HG03565 (cell line): ENCODE measurements at regions not wholly inside any gene's neighbourhood (a gene's known extent, or its start where the extent isn't known, plus 50 kb on each side); places are given as distances from the start of the nearest gene placed in this dataset.
A peak's percentile ranks its signal among the peaks of the same experiment; 100 is the strongest.

Experiments used
- ATAC-seq: cut with Tn5 transposase; IDR thresholded peaks from one replicate; pipeline ENCODE4 v1.9.1; 2021; ENCODE audit warnings: mild to moderate bottlenecking, moderate library complexity; ENCODE audit not compliant: unreplicated experiment

DNA sequence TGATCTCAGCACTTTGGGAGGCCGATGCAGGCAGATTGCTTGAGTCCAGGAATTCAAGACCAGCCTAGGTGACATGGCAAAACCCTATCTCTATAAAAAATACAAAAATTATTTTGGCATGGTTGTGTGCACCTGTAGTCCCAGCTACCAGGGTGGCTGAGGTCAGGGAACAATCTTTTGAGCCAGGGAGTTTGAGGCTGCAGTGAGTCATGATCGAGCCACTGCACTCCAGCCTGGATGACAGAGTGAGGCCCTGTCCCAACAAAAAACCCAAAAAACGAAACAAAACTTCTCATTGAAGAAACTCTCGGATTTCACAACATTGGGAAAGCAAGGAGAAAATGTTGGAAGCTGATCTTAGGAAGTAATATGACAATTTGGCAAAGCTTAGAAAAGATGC is 317.3 kb upstream of the MGAT5 start:
- no peak for ATAC-seq

DNA sequence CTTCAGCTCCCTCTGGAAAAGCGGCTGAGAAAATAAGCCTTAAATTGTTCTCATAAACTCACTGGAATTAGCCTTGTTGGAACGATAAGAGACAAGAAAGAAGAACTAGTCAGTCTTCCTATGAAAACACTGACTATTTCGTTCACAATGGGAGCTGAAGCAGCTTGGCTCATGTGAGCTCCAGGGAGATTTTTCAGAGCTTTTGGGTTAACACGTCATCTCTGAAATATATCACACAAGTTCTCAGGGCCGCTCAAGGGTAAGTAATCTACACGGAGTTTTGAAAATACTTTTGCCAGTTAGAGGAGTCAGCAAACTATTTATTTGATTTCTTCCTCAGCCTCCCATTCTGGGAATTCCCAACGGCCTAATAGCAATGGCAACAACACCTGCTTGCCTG is 316.2 kb upstream of the MGAT5 start:
- ATAC-seq = no peak

DNA sequence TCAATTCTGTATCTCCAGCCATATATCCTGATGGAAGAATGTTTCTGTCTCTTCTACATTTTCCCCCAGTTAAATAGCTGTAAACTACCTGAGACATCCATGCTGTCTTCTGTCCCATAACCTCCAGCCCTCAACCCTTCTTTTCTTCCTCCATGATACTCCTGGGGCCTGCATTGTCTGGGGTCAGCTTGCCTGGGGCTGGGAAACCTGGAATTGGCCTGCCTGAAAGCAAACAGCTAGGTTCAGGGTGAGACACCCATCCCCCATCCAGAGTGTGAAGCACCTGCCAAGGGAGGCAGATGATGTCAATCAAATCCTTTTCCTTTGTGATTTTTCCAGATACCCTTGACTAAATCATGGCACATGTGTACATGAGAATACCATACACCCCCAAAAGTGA is 313.7 kb upstream of the MGAT5 start:
- no peak for ATAC-seq

DNA sequence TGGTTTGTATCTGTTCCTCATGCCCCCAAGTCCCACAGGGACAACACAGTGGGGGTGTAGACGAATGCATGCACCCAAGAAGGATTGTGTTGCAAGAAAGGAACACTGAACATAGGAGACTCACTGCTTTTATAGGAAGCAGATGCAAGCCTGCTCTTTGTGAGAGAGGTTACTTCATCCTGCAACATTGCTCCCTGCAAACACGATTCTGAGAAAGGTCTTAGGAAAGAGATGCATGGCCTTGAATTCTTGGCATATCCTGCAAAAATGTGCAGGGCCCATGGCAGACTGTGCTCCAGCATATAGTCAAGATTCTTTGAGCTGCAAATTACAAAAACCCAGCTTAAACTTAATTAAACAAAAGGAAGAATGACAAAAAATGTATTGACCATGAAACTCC is 312.2 kb upstream of the MGAT5 start:
- ATAC-seq = no peak

DNA sequence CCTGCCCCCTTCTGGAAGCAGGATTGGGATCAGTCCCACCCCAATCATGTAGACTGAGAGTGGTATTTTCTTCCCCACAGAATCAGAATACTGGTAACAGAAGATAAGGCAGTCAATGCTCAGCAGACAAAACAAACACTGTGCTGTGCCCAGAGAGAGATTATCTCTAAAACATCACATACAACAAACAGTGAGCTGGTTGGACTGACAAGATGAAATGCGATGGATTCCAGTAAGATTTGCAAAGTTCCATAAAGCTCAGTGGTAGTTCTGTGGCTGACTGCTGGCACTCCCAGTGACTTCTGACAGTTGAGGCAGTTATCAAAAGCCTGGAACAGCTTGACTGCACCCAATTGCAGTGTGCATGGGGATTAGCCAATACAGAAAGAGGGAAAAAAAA is 311.5 kb upstream of the MGAT5 start:
- ATAC-seq = no peak

DNA sequence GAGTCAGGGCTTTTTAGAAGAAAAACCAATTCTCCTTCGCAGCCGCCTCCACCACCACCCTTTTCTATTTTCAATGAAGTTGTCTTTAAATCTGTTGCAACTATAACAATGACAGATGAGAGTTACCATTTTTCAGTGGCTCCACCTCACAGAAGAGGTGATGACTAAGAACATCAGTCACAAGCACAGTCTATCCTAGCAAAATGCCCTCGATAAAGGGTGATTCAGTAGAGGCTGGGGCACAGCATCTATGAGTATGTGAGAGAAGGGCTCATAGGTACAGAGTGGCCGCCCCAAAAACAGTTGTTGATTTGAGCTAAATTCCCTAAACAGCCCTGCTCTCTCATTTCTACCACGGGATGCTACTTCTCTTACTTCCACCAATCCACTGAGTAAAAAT is 310.8 kb upstream of the MGAT5 start:
- ATAC-seq = no peak

DNA sequence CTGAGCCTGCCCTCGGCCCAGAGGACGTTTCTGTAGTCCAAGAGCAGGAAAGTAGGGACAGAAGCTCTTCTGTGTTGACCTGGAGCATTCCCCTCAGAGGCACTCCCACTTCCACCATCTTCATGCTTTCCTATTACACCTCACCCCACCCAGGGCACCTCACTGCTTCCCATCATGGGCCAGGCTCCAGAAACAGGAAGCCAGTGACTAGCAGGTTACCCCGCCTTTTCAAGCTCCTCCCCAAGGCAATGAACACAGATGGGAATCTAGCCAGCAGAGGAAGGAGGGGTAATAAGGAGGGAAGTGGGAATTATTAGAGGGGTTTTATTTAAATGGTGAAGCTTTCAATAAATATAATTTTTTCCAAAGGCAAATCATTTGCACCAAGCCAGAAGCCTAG is 308.8 kb upstream of the MGAT5 start:
- ATAC-seq = no peak

DNA sequence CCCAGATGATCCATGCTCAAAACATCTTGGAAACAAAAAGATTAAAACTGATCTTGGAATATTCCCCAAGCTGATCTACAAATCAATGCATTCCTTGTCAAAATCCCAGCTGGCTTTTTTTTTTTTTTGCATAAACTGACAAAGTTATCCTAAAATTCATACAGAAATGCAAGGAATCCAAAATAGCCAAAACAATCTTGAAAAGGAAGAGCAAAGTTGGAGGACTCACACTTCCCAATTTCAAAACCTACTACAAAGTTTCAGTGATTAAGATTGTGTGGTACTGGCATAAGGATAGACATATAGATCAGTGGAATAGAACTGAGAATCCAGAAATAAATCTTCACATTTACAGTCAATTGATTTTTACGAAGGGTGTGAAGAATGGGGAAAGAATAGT is 306.8 kb upstream of the MGAT5 start:
- ATAC-seq = no peak

DNA sequence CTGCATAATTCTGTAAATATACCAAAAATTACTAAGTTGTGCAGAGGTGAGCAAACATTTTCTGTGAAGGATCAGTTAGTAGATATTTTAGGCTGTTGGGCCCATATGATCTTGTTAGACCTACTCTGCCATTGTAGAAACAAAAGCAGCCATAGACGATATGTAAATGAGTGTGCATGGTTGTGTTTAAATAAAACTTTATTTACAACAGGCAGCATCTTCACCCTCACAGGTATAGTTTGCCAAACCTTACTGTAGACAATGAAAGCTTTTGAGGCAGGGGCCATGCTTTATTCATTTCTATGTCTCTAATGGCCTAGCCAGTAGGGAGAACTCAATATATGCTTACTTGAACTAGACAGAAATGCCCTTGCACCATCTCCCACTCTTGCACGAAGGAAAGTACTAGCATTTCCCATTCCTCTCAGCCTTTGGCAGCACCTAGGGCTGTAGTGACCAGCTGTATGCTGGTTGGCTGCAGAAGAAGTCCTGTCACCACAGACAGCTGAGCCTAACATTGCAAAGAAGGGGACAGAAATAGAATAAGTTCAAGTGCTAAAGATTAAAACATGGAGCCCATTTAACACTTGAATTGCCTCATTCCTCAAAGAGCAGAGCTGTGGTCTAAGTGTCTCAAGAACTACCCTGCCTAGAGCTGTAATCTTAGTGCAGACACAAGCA is 305.1 kb upstream of the MGAT5 start:
- ATAC-seq = no peak

DNA sequence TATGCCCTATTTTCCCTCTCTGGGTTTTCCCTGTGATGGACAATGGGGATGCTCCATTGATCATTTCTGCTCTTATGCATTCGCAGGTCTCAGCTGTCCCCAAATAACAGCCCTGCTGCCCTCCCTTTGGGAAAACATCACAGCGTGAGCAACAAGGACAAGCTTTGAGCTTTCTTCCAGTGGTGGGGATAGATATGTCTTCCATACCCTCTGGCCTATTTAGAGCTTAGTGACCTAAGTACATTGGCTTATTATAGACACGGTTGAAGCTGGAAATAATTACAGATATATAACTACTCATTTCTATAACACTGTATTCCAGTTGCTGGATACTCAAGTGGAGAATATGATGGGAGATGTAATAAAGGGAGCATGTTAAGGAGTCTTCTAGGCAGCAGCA is 304.3 kb upstream of the MGAT5 start:
- ATAC-seq = no peak

DNA sequence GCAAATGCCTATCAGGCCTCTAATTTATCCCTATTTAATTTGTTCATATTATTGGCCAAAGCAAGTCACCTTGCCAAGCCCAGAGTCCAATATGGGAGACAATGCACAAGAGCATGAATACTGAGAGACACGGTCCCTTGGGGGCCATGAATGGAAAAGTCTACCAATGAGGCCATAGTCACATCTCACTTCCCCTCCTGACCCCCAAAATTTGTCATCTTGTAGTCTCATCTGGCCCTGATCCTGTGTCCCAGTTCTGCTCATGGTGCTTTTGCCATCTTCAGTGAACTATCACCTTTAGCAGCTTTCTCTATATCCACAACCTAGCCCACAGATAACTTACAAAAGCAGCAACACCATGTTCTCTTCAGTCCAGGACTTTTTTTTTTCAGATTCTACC is 302.7 kb upstream of the MGAT5 start:
- ATAC-seq = no peak

DNA sequence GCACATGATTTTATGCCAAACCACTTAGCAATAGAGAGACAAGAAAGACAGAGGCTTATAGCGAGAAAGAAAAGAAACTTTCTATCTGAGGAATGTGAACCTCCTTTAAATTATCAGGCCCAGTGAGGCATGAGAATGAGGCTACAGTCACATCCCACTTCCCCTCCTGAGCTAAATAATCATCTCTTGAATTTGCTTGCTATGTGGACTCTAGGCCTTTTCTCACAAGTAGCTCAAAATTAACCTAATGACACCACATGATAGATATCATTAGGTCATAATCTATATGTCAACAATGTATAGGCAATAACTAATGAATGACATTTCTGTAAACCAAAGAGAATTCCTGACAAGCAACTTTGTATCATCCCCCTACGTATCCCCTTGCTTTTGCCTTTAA is 301.5 kb upstream of the MGAT5 start:
- peak; percentile 61 for ATAC-seq

DNA sequence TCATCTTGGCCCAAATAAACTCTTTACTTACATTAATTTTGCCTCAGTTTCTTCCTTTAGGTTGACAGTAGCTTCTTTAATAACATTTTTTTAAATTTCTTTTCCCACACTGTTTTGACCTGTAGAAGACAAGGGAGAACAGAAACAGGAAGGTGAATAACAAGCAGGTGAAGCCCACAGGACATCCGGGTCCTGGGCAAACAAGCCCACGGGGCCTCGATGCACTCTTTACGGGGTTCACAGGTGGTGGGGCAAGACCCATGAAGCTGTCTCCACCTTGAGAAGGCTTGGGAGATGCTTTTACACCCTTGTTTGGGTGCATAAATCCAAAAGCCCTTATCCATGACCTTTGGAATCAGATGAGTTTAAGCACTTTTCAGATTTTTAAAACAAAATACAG is 301.0 kb upstream of the MGAT5 start:
- no peak for ATAC-seq

DNA sequence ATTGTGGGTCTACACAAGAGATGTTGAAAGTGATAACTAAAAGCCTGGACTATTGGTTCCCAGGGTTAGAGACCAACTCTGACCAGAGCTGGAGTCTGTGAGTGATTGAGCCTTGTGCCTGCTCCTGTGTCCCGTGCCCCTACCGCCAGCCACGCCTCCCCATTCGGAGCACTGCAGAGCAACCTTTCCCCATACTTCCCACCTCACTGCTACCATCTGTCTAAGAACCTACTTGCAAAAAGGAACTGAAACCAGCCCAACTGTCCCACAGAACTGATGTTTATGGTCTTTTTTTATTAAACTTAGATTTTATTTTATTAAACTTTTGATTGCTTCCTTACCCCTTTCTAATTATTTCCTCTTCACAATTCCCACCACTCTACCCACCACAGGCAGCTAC is 300.3 kb upstream of the MGAT5 start:
- ATAC-seq = peak; percentile 61

DNA sequence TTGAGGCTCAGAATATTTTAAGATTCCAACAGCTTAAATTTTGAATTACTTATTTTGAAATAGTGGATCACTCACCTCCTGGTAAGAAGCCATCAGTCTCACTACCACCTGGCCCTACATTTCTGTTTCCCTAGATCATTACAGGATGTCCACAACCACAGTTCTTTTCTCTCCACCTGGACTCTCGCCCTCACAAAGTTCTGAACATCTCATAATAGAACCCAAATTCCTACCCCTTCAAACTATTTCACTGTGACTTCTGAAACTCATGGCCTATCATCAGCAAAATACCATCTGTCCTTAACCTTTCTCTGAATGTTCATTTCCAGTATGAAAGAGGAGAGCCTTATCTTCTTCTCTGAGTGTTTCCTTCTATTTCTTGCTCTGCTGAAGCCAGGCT is 299.2 kb upstream of the MGAT5 start:
- ATAC-seq = no peak

DNA sequence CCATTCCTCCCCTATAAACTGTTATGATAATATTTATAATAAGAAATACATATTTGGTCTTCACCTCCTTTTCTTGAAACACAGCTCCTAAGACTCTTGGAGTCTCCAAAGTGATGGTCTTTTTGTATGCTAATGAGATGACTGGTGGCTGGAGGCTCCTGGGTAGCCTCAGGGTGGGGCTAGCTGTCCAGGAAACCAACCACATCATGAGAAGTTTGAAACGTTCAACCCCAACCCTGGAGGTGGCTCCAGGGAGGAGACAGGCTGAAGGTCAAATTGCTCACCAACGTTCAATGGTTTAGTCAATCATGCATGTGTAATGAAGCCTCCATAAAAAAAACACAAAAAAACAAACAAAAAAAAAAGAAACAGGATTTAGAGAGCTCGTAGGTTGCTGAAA is 298.7 kb upstream of the MGAT5 start:
- ATAC-seq = no peak

DNA sequence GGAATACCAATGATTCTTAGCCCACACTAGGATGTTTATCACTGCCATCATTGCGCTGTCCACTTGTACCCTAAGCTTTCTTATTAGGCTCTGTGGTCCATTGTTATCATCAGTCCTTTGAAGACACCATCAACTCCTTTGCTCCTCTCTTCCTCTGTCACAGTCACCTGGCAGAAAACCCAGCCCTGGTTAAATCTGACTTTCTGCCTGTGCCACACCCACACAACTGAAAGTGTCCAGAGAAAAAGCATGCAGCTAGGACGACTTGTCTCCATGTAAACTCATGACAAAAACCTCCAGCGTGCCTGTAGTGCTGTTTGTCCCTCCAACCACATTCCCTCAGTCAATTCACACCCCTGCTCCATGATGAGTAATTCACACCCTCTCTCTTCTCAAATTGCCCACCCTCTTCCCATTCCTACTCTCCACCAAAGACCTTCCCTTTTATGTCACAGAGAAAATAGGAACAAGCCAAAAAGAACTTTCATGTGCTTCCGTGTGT is 297.4 kb upstream of the MGAT5 start:
- ATAC-seq = no peak

DNA sequence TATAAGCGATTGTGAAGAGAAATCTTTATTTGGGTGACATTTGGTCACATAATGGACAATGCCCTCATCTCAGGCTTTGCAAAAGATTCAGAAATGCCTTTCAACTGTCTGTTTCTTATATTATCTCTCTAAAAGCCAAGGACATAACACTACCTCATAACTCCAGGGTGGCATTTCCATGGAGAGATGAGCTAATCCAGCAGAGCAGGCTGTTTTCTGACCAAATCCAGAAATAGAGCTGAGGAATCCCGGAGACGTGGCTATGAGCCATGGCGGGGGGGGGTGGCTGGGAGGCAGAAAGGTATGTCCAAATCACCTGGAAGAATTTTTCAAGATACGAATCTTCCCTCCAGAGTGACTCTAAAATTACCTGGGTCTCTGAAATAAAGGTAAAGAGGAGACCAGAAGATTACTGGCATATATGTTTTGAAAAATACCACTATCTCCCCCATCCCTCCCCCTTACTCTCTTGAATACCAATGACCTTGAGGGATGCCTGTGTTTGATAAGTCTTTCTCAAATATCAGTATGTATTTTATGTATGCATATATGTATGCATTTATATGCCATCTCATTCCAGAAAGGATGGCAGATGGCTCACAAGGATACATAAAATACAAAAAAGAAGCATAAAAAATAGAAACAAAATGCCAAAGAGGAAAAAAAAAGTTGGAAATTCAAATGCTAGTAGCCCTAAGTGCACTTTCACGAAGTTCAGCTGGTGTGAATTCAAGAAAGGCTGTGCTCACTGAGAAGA is 296.0 kb upstream of the MGAT5 start:
- ATAC-seq = no peak

DNA sequence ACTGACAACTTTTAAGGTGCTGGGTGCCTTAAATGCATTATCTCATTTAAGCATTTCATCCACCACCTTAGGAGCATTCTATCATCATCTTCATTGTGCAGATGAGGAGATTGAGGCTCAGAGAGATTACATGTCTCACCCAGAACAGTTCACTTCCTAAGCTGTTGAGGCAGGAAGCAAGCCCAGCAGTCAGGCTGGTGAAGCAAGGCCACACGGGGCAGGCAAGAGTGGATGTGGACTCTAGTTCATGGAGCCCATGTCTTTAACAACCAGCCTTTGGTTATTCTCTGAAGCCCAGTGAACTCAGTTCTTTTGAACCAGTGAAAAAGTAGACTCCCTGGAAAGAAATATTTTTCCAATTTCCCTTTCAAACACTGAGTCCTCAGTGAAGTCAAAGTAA is 294.8 kb upstream of the MGAT5 start:
- no peak for ATAC-seq

DNA sequence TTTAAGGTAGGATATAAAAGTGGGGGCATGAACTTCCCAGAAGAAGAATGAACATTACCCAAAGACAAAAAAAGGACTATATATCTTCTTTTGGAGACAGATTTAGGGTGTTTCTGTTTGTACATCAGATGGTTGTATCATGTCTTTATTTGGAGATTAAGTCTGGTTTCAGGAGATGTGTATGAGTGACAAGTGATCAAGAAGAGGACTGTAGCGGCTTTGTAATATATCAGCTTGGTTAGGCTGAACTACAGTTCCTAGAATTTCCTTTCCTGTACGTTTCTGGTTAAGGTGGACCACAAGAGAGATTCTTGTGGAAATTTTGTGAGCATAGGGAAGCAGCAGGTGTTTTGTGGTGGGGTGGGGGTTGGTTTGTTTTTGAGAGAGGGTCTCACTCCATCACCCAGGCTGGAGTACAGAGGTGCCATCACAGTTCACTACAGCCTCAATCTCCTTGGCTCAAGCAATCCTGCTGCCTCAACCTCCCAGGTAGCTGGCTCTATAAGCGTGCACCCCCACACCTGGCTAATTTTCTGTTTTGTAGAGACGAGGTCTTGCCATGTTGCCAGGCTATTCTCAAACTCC is 287.1 kb upstream of the MGAT5 start:
- ATAC-seq = no peak

DNA sequence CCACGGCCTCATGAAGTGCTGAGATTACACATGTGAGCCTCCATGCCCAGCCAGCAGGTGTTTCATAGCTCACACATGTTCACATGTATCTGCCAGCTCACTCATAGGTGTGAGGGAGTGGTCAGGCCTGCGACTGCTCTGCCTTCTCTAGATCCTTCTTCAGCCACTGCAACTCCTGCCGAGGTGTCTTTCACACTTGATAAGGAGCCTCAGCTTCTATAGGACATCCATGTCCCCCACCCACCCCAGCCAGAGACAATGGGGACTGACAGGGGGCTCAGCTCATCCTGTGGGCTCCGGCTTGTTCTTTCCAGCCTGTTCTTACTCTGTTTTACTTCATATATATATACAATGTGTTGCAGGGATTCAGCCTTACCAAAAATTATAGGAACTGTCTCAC is 286.5 kb upstream of the MGAT5 start:
- no peak for ATAC-seq

DNA sequence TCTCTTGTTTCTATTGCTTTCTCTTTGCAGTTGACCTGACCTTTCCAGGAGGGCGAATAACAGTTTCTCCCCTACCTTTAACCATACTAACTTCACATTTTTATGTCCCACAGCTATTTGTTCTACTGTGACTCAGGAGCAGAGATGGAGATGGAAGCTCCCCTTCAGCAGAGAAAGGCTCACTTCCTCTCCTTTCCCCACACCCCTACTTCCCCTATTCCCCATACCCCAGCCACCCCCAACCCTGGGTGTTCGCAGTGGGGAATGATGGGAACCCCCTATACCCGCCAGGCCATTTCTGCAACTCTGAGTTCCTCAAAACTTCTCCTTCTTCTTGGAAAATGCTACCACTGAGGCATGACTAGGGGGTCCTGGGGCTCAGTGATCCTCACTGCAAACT is 285.4 kb upstream of the MGAT5 start:
- no peak for ATAC-seq
